ENCODE measurements at regions not wholly inside any gene's neighbourhood (a gene's known extent, or its start where the extent isn't known, plus 50 kb on each side); places are given as distances from the start of the nearest gene placed in this dataset.

DNA sequence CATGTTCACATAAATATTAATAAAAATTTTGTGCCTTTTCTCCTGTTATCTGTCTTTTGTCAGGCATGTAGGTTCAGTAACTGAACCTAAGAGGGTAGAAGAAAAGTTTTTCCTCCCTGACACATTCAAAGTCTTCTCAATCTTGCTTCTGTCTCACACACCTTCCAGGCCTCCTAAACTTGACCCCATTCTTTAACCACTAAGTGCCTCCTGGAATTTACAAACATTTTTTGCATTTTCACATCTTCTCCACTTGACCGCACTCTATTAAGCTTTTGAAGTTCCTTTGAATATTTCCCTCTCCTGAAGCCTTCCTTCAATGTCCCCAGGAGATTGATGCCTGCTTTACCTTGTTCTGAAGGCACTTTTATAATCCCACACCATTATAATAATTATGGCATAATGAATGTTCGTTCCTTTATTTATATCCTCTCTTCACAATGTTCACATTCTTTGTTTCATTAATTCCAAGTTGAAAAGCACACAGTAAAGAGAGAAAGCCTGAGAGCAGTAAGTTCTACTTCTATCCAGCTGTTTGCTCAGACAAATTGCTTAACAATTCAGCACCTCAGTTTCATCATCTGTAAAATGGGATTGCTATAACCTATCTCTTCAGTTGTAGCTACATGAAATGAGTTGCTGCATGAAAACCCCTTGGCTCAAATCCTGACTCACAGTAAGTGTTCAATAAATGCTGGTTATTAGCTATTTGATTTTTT lies 184.8 kb upstream of the KLHL29 start:
- H3K27me3 ChIP-seq (ENCODE audit: control insufficient read depth, insufficient read depth, low read length): no peaks in the 10 kb centered on the region
- no peaks in the 10 kb centered on the region for H3K36me3 ChIP-seq (ENCODE audit: control insufficient read depth, insufficient read depth, low read length)
- no peak overlapping the region for H3K27ac ChIP-seq (ENCODE audit: low read depth, low read length)
- no peak overlapping the region for H3K4me3 ChIP-seq (ENCODE audit: low read length)
- H3K9ac ChIP-seq (ENCODE audit: low read length): no peak overlapping the region
- H3K4me1 ChIP-seq (ENCODE audit: control insufficient read depth, insufficient read depth, low read length): no peaks in the 10 kb centered on the region

DNA sequence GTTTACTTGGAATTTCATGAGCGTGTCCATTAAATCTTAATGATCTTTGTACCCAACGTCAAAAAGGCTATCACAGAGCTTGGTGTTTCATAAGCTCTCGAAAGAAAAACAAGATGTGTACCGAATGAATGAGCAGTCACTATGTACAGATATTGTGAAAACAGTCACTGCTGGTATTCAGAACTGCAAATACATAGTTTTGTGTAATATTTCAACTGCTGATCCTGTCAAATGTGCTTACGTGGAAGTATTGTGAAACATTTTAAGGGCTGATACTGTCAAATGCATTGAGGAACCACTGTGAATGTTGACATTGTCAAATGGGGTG lies 184.2 kb upstream of the KLHL29 start:
- Histone ChIP-seq H3K27me3 (ENCODE audit: control insufficient read depth, insufficient read depth, low read length) (no peaks in the 10 kb centered on the region), H3K9ac (ENCODE audit: low read length) (no peak overlapping the region), H3K4me1 (ENCODE audit: control insufficient read depth, insufficient read depth, low read length) (no peaks in the 10 kb centered on the region), H3K4me3 (ENCODE audit: low read length) (no peak overlapping the region), H3K36me3 (ENCODE audit: control insufficient read depth, insufficient read depth, low read length) (no peaks in the 10 kb centered on the region), H3K27ac (ENCODE audit: low read depth, low read length) (no peak overlapping the region)

DNA sequence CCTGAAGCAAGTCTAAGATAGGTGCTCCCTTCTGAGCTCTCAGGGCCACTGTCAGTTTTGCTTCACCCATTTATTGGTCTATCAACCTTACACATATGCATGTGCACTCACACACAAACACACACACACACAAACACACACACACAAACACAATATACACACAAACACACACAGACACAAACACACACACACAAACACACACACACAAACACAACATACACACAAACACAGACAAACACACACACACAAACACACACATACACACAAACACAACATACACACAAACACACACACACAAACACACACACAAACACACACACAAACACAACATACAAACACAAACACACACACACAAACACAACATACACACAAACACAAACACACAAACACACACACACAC lies 181.6 kb upstream of the KLHL29 start:
- Histone ChIP-seq H3K9ac (ENCODE audit: low read length) (no peak overlapping the region), H3K4me1 (ENCODE audit: control insufficient read depth, insufficient read depth, low read length) (no peaks in the 10 kb centered on the region), H3K27ac (ENCODE audit: low read depth, low read length) (no peak overlapping the region), H3K4me3 (ENCODE audit: low read length) (no peak overlapping the region), H3K27me3 (ENCODE audit: control insufficient read depth, insufficient read depth, low read length) (no peaks in the 10 kb centered on the region), H3K36me3 (ENCODE audit: control insufficient read depth, insufficient read depth, low read length) (no peaks in the 10 kb centered on the region)

DNA sequence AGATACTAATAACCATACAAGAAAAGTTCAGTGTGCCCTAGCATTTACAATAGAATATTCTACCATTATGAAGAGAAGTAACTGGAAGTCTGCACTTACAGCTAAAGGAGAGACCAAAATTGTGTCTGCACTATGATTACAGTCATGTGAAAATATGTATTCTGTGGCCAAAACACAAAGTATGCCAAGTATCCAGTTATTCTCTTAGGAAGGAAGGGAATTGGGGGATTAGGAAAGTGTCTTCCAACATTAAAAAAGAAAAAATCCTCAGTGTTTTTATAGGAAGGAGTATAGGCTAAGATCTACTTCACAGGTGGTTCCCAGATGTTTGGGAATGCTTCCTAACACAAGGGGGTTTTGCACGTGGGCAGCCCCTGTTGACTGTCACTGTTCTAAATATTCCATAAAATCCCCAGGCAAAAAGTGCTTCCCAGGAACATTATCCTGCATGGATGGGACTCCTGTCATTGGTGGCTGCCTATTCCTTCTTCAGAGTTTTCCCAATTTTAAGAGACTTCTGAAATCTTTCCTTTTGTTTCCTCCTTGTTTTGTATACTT lies 180.2 kb upstream of the KLHL29 start:
- Histone ChIP-seq H3K9ac (ENCODE audit: low read length) (no peak overlapping the region), H3K4me3 (ENCODE audit: low read length) (no peak overlapping the region), H3K27ac (ENCODE audit: low read depth, low read length) (no peak overlapping the region), H3K4me1 (ENCODE audit: control insufficient read depth, insufficient read depth, low read length) (no peaks in the 10 kb centered on the region), H3K36me3 (ENCODE audit: control insufficient read depth, insufficient read depth, low read length) (no peaks in the 10 kb centered on the region), H3K27me3 (ENCODE audit: control insufficient read depth, insufficient read depth, low read length) (no peaks in the 10 kb centered on the region)

DNA sequence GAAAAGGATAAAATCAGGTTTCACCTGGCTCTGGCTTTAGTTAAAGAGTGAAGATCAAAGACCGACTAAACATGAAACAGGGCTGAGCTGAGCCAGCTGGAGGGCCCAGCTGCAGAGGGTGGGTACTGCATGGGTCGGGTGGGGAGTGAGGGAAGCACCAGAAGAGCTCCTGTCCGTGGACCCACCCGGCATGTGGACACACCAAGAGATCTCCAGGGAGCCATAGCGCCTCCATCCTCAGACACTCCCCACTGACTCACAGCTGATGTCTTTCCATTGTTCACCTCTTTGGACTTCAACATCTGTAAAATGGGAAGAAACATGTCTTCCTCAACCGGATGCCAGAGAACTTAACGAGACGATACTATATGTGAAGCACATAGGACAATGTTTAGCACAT lies 178.3 kb upstream of the KLHL29 start:
- Histone ChIP-seq H3K9ac (ENCODE audit: low read length) (no peak overlapping the region), H3K27ac (ENCODE audit: low read depth, low read length) (no peak overlapping the region), H3K36me3 (ENCODE audit: control insufficient read depth, insufficient read depth, low read length) (no peaks in the 10 kb centered on the region), H3K27me3 (ENCODE audit: control insufficient read depth, insufficient read depth, low read length) (no peaks in the 10 kb centered on the region), H3K4me3 (ENCODE audit: low read length) (no peak overlapping the region), H3K4me1 (ENCODE audit: control insufficient read depth, insufficient read depth, low read length) (no peaks in the 10 kb centered on the region)

GRCh38 chr2:23207871-23208270 lies 177.1 kb upstream of the KLHL29 start:
- Histone ChIP-seq H3K4me3 (ENCODE audit: low read length) (no peak overlapping the region), H3K27ac (ENCODE audit: low read depth, low read length) (no peak overlapping the region), H3K36me3 (ENCODE audit: control insufficient read depth, insufficient read depth, low read length) (no peaks in the 10 kb centered on the region), H3K9ac (ENCODE audit: low read length) (no peak overlapping the region), H3K27me3 (ENCODE audit: control insufficient read depth, insufficient read depth, low read length) (no peaks in the 10 kb centered on the region), H3K4me1 (ENCODE audit: control insufficient read depth, insufficient read depth, low read length) (no peaks in the 10 kb centered on the region)

DNA sequence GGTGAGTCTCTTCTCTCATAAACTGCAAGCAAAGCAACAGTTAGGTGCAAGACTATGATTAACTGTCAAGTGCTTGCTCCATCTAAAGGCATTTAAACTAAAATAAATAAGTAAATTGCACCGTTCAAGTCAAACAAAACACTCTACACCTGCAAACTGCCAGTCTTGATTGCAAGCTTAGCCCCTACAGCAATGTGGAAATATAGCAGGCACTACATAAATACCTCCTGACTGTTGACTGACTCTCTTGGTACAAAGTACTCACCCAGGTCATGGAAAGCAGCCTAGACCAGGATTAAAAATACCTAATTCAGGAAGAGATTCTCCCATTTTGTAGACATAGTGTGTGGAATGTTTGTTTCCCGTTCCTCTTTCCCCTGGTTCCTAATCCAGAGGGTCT lies 176.6 kb upstream of the KLHL29 start:
- H3K27ac ChIP-seq (ENCODE audit: low read depth, low read length): no peak overlapping the region
- no peak overlapping the region for H3K9ac ChIP-seq (ENCODE audit: low read length)
- no peaks in the 10 kb centered on the region for H3K36me3 ChIP-seq (ENCODE audit: control insufficient read depth, insufficient read depth, low read length)
- H3K4me3 ChIP-seq (ENCODE audit: low read length): no peak overlapping the region
- no peaks in the 10 kb centered on the region for H3K4me1 ChIP-seq (ENCODE audit: control insufficient read depth, insufficient read depth, low read length)
- no peaks in the 10 kb centered on the region for H3K27me3 ChIP-seq (ENCODE audit: control insufficient read depth, insufficient read depth, low read length)

- Histone ChIP-seq H3K27me3 (ENCODE audit: control insufficient read depth, insufficient read depth, low read length) (no peaks in the 10 kb centered on the region), H3K9ac (ENCODE audit: low read length) (no peak overlapping the region), H3K4me1 (ENCODE audit: control insufficient read depth, insufficient read depth, low read length) (no peaks in the 10 kb centered on the region), H3K27ac (ENCODE audit: low read depth, low read length) (no peak overlapping the region), H3K4me3 (ENCODE audit: low read length) (no peak overlapping the region), H3K36me3 (ENCODE audit: control insufficient read depth, insufficient read depth, low read length) (no peaks in the 10 kb centered on the region)
These were observed 175.9 kb upstream of the KLHL29 start for GRCh38 chr2:23209059-23209458.

GRCh38 chr2:23211987-23212583 lies 172.9 kb upstream of the KLHL29 start:
- H3K9ac ChIP-seq (ENCODE audit: low read length): no peak overlapping the region
- no peak overlapping the region for H3K4me3 ChIP-seq (ENCODE audit: low read length)
- no peak overlapping the region for H3K27ac ChIP-seq (ENCODE audit: low read depth, low read length)
- no peaks in the 10 kb centered on the region for H3K27me3 ChIP-seq (ENCODE audit: control insufficient read depth, insufficient read depth, low read length)
- no peaks in the 10 kb centered on the region for H3K36me3 ChIP-seq (ENCODE audit: control insufficient read depth, insufficient read depth, low read length)
- H3K4me1 ChIP-seq (ENCODE audit: control insufficient read depth, insufficient read depth, low read length): no peaks in the 10 kb centered on the region

DNA sequence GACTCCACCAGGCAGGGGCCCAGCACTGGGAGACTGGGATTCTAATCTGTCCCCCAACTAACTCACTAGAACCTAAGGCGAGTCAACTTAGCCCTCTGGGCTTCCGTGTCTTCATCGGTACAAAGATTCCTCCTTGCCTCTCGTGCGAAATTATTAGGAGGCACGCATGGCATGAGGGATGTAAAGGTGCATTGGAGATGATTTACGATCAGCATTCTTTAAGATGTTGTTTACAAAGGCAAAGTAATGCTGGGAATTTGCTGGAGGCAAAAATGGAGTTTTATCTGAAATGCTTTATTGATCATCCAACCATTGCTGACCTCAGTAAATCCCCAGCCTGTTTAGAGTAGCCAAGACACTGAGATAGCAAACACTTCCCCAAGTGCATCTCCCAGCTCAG lies 171.8 kb upstream of the KLHL29 start:
- no peaks in the 10 kb centered on the region for H3K36me3 ChIP-seq (ENCODE audit: control insufficient read depth, insufficient read depth, low read length)
- no peaks in the 10 kb centered on the region for H3K4me1 ChIP-seq (ENCODE audit: control insufficient read depth, insufficient read depth, low read length)
- no peak overlapping the region for H3K9ac ChIP-seq (ENCODE audit: low read length)
- H3K27me3 ChIP-seq (ENCODE audit: control insufficient read depth, insufficient read depth, low read length): no peaks in the 10 kb centered on the region
- H3K27ac ChIP-seq (ENCODE audit: low read depth, low read length): no peak overlapping the region
- no peak overlapping the region for H3K4me3 ChIP-seq (ENCODE audit: low read length)

GRCh38 chr2:23215016-23215415 lies 170.0 kb upstream of the KLHL29 start:
- no peaks in the 10 kb centered on the region for H3K36me3 ChIP-seq (ENCODE audit: control insufficient read depth, insufficient read depth, low read length)
- no peak overlapping the region for H3K27ac ChIP-seq (ENCODE audit: low read depth, low read length)
- no peaks in the 10 kb centered on the region for H3K4me1 ChIP-seq (ENCODE audit: control insufficient read depth, insufficient read depth, low read length)
- H3K4me3 ChIP-seq (ENCODE audit: low read length): no peak overlapping the region
- H3K27me3 ChIP-seq (ENCODE audit: control insufficient read depth, insufficient read depth, low read length): no peaks in the 10 kb centered on the region
- H3K9ac ChIP-seq (ENCODE audit: low read length): no peak overlapping the region

GRCh38 chr2:23219666-23220065 lies 165.3 kb upstream of the KLHL29 start:
- no peak overlapping the region for H3K27ac ChIP-seq (ENCODE audit: low read depth, low read length)
- no peak overlapping the region for H3K9ac ChIP-seq (ENCODE audit: low read length)
- H3K27me3 ChIP-seq (ENCODE audit: control insufficient read depth, insufficient read depth, low read length): no peaks in the 10 kb centered on the region
- no peaks in the 10 kb centered on the region for H3K36me3 ChIP-seq (ENCODE audit: control insufficient read depth, insufficient read depth, low read length)
- no peaks in the 10 kb centered on the region for H3K4me1 ChIP-seq (ENCODE audit: control insufficient read depth, insufficient read depth, low read length)
- no peak overlapping the region for H3K4me3 ChIP-seq (ENCODE audit: low read length)

GRCh38 chr2:23220513-23221094 lies 164.4 kb upstream of the KLHL29 start:
- Histone ChIP-seq H3K9ac (ENCODE audit: low read length) (no peak overlapping the region), H3K36me3 (ENCODE audit: control insufficient read depth, insufficient read depth, low read length) (no peaks in the 10 kb centered on the region), H3K4me3 (ENCODE audit: low read length) (no peak overlapping the region), H3K27me3 (ENCODE audit: control insufficient read depth, insufficient read depth, low read length) (no peaks in the 10 kb centered on the region), H3K4me1 (ENCODE audit: control insufficient read depth, insufficient read depth, low read length) (no peaks in the 10 kb centered on the region), H3K27ac (ENCODE audit: low read depth, low read length) (no peak overlapping the region)

Data from rectal smooth muscle tissue (tissue), 1 donor.